ENCODE measurements at regions not wholly inside any gene's neighbourhood (a gene's known extent, or its start where the extent isn't known, plus 50 kb on each side); places are given as distances from the start of the nearest gene placed in this dataset.

- H3K27me3 Mint-ChIP-seq (ENCODE audit: low read depth in 3 of 3), result no peaks in the 10 kb centered on the region
- Histone ChIP-seq H3K27me3 (ENCODE audit: control insufficient read depth in 2 of 2, insufficient read depth in 2 of 2, low read length in 2 of 2) (no peaks in the 10 kb centered on the region), H4K20me1 (ENCODE audit: insufficient read depth, low read length) (no peaks in the 10 kb centered on the region)
Measured at GRCh38 chr13:47523771-47524170, 477.3 kb downstream of the SUCLA2 start.

DNA sequence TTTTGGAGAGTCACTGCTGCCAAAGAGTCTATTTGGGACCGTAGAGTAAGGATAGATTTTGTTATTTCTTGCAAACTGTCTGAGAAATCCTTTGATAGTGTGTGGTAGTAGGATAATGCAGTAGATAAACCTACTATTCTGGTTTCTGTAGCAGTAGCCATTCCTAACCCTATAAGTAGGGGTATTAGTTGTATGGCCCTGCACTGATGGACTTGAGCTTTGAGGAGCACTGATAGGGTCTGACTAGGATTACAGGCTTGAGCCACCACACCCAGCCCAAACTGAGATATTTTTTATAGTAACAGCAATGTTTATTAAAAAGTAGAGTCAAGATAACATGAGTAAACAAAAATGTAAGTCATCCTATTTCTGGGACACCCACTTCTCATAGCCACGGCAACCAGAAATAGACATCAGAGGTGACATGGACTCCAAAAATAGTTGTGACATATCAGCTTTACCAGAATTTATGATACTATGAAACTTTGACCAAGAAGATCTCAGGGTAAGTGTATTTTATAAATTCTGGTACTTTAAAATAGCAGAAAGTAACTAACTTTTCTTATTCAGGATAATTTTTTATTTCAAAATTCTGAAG, 479.1 kb downstream of the SUCLA2 start:
- TF ChIP-seq, protein P1, sequence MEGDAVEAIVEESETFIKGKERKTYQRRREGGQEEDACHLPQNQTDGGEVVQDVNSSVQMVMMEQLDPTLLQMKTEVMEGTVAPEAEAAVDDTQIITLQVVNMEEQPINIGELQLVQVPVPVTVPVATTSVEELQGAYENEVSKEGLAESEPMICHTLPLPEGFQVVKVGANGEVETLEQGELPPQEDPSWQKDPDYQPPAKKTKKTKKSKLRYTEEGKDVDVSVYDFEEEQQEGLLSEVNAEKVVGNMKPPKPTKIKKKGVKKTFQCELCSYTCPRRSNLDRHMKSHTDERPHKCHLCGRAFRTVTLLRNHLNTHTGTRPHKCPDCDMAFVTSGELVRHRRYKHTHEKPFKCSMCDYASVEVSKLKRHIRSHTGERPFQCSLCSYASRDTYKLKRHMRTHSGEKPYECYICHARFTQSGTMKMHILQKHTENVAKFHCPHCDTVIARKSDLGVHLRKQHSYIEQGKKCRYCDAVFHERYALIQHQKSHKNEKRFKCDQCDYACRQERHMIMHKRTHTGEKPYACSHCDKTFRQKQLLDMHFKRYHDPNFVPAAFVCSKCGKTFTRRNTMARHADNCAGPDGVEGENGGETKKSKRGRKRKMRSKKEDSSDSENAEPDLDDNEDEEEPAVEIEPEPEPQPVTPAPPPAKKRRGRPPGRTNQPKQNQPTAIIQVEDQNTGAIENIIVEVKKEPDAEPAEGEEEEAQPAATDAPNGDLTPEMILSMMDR (IDR thresholded peaks at IDR 0.05), result no peak
- H3K36me3 ChIP-seq (replicated peaks in 1 of 2; ENCODE audit: control insufficient read depth in 1 of 2, insufficient read depth in 2 of 2, low read length in 2 of 2), result no peaks in the 10 kb centered on the region
- no peak overlapping the region for H3K27ac Mint-ChIP-seq
- no peaks in the 10 kb centered on the region for H4K20me1 ChIP-seq (ENCODE audit: insufficient read depth, low read length)
- no peaks in the 10 kb centered on the region for H3K79me2 ChIP-seq (ENCODE audit: insufficient read depth, low read length)
- H3K4me3 Mint-ChIP-seq, result no peak overlapping the region
- H2AFZ ChIP-seq (ENCODE audit: insufficient read depth, low read depth, low read length, poor library complexity, severe bottlenecking), result no peak overlapping the region
- no peak overlapping the region for H3K4me3 ChIP-seq (replicated peaks in 1 of 3; ENCODE audit: low read depth in 2 of 3, low read length in 3 of 3)
- H3K4me1 Mint-ChIP-seq, result peaks cover 8% of the 10 kb centered on the region
- no peak overlapping the region for H3K4me2 ChIP-seq (replicated peaks; ENCODE audit: extremely low read depth, low read length, poor library complexity, severe bottlenecking)
- DNase-seq, result no peak
- H3K36me3 Mint-ChIP-seq, result peaks cover 0 to 2% of the 10 kb centered on the region in 2 donors
- peaks cover 7% of the 10 kb centered on the region in 2 donors for H3K4me1 ChIP-seq (ENCODE audit: control insufficient read depth in 1 of 2, insufficient read depth in 2 of 2, low read length in 2 of 2)
- H3K27me3 Mint-ChIP-seq (ENCODE audit: low read depth in 3 of 3), result no peaks in the 10 kb centered on the region
- no CpG with 5 or more reads among the region's 2 CpGs for WGBS (ENCODE audit: insufficient coverage)
- H3K27me3 ChIP-seq (ENCODE audit: control insufficient read depth in 2 of 2, insufficient read depth in 2 of 2, low read length in 2 of 2), result no peaks in the 10 kb centered on the region
- H3K27ac ChIP-seq (ENCODE audit: low read depth in 1 of 2, low read length in 2 of 2), result no peak overlapping the region
- H3K9ac ChIP-seq (ENCODE audit: insufficient read depth, low read length, poor library complexity, severe bottlenecking), result no peak overlapping the region
- H3K9me3 ChIP-seq (replicated peaks in 1 of 2; ENCODE audit: control insufficient read depth in 1 of 2, insufficient read depth in 1 of 2, low read length in 2 of 2), result peaks cover 0 to 7% of the 10 kb centered on the region in 2 donors
- peaks cover 3 to 15% (median 8%) of the 10 kb centered on the region in 7 donors for H3K9me3 Mint-ChIP-seq
- intact Hi-C loops (cut with micrococcal nuclease), result no loop called here

More at GRCh38 chr13:47523771-47524170, 477.3 kb downstream of the SUCLA2 start:
- Mint-ChIP-seq H3K27ac (no peak overlapping the region), H3K9me3 (peaks cover 4 to 20% (median 8%) of the 10 kb centered on the region in 7 donors), H3K4me3 (no peak overlapping the region), H3K36me3 (peaks cover 0 to 2% of the 10 kb centered on the region in 2 donors), H3K4me1 (peaks cover 8% of the 10 kb centered on the region)
- H3K4me1 ChIP-seq (ENCODE audit: control insufficient read depth in 1 of 2, insufficient read depth in 2 of 2, low read length in 2 of 2), result peaks cover 7% of the 10 kb centered on the region in 2 donors
- H3K9me3 ChIP-seq (replicated peaks in 1 of 2; ENCODE audit: control insufficient read depth in 1 of 2, insufficient read depth in 1 of 2, low read length in 2 of 2), result peaks cover 0 to 7% of the 10 kb centered on the region in 2 donors
- 86% methylated on average over 1 of the region's 1 CpG for WGBS (ENCODE audit: insufficient coverage)
- no peak overlapping the region for H3K9ac ChIP-seq (ENCODE audit: insufficient read depth, low read length, poor library complexity, severe bottlenecking)
- H2AFZ ChIP-seq (ENCODE audit: insufficient read depth, low read depth, low read length, poor library complexity, severe bottlenecking), result no peak overlapping the region
- intact Hi-C loops (cut with micrococcal nuclease), result no loop called here
- TF ChIP-seq, protein P1 (IDR thresholded peaks at IDR 0.05), result no peak
- no peak overlapping the region for H3K4me2 ChIP-seq (replicated peaks; ENCODE audit: extremely low read depth, low read length, poor library complexity, severe bottlenecking)
- no peaks in the 10 kb centered on the region for H3K79me2 ChIP-seq (ENCODE audit: insufficient read depth, low read length)
- H3K4me3 ChIP-seq (replicated peaks in 1 of 3; ENCODE audit: low read depth in 2 of 3, low read length in 3 of 3), result no peak overlapping the region
- DNase-seq, result no peak
- no peak overlapping the region for H3K27ac ChIP-seq (ENCODE audit: low read depth in 1 of 2, low read length in 2 of 2)
- H3K36me3 ChIP-seq (replicated peaks in 1 of 2; ENCODE audit: control insufficient read depth in 1 of 2, insufficient read depth in 2 of 2, low read length in 2 of 2), result no peaks in the 10 kb centered on the region
